D721Med (cell line): ENCODE measurements at regions not wholly inside any gene's neighbourhood (a gene's known extent, or its start where the extent isn't known, plus 50 kb on each side); places are given as distances from the start of the nearest gene placed in this dataset.

Experiments
- DNase-seq: peaks from one replicate; pipeline ENCODE4 v3.0.0; 2011; ENCODE audit warnings: low spot score; ENCODE audit not compliant: insufficient read length
- FAIRE-seq: peaks from 2 replicates; lab custom pipeline; 2011; peaks lifted over from hg19 to GRCh38; lab: Jason Lieb, UNC
- CTCF ChIP-seq: IDR thresholded peaks from 2 replicates; pipeline ENCODE4 v1.5.1; 2012; ENCODE audit warnings: mild to moderate bottlenecking, control low read depth; ENCODE audit not compliant: insufficient read depth; ENCODE audit errors: missing control alignments

GRCh38 chr1:219757890-219758289, 145.0 kb upstream of the ZC3H11B start:
- FAIRE-seq (no peak), DNase-seq (no peak)
- TF ChIP-seq CTCF: no peak

- DNase-seq (no peak), FAIRE-seq (no peak)
- TF ChIP-seq CTCF: no peak
Observed at GRCh38 chr1:219755234-219755633, 142.3 kb upstream of the ZC3H11B start.

- TF ChIP-seq CTCF: no peak
- DNase-seq (no peak), FAIRE-seq (peak; percentile 91)
Observed at GRCh38 chr1:219754767-219755166, 141.9 kb upstream of the ZC3H11B start.

- DNase-seq (no peak), FAIRE-seq (peak; percentile 25)
- no peak for TF ChIP-seq CTCF
Observed at GRCh38 chr1:219753914-219754313, 141.0 kb upstream of the ZC3H11B start.

- TF ChIP-seq CTCF: no peak
- no peak for FAIRE-seq
- DNase-seq: no peak
Observed at GRCh38 chr1:219752645-219753044, 139.7 kb upstream of the ZC3H11B start.

- no peak for DNase-seq
- no peak for FAIRE-seq
- TF ChIP-seq CTCF: no peak
Observed at GRCh38 chr1:219751870-219752507, 139.1 kb upstream of the ZC3H11B start.

GRCh38 chr1:219749370-219749769, 136.5 kb upstream of the ZC3H11B start:
- no peak for DNase-seq
- no peak for FAIRE-seq
- TF ChIP-seq CTCF: no peak
